ENCODE measurements at regions not wholly inside any gene's neighbourhood (a gene's known extent, or its start where the extent isn't known, plus 50 kb on each side); places are given as distances from the start of the nearest gene placed in this dataset.

DNA sequence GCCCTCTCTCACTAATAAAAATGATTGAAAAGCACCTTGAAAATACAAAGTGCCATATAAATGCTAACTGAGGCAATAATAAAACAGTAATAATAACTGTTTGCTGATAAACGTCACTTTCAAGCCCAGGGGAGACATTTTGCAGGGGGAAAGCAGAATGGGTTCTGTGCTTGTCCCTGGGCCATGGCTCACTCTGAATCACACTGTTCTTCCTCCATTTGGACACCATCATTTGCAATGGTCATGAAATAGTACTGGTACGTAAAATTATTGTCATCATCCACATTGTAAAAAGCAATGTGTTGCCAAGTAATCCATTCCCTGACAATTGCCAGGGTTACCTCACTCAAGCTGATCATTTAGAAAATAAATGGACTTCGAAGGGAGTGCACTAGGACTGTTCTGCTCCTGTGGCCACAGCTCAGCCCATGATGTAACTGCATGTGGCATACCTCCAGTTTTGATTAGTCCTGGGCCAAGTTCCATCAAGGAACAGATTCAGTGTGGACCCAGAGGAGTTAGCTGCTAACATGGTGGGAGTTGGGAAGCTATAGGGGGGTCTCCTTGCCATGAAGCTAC is 508.8 kb upstream of the CELF4 start:
- no peak for DNase-seq (ENCODE audit: low read depth, low spot score)

DNA sequence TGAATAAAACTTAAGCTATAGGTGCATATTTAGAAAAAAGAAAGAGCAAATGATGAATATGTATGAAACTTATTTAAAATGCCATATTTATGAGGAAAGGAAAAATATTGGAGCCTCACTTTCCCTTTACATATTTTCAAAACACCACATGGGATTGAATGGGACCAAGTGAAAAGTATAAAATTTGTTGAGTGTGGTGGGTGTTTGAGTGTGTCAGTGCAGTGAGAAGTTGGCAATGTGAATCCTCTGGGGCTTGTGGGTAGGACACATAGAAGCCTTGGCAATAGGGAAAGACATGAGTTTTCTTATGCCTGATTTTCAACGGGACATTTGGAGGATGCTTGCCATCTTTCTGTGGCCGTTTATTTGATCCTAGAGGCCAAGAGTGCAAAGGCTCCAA is 502.2 kb upstream of the CELF4 start:
- DNase-seq (ENCODE audit: low read depth, low spot score), result no peak

DNA sequence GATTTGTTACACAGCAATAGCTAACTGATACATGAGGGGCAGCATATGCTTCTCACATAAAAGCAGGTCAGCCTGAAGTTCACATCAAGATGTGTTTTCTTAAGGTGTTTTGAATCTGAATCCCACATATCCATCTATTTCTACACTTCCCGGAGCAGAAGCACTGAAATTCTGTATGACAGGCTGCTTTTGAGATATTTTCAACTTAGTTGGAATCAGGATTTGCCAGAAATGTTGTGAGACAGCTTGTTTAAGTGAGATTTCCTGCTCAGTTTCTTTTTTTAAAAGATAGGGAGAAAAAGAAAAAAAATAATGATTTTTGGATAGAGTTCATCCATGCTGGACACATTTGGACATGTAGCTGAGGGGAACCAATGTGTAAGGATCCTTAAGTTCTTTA is 501.5 kb upstream of the CELF4 start:
- DNase-seq (ENCODE audit: low read depth, low spot score), result no peak

DNA sequence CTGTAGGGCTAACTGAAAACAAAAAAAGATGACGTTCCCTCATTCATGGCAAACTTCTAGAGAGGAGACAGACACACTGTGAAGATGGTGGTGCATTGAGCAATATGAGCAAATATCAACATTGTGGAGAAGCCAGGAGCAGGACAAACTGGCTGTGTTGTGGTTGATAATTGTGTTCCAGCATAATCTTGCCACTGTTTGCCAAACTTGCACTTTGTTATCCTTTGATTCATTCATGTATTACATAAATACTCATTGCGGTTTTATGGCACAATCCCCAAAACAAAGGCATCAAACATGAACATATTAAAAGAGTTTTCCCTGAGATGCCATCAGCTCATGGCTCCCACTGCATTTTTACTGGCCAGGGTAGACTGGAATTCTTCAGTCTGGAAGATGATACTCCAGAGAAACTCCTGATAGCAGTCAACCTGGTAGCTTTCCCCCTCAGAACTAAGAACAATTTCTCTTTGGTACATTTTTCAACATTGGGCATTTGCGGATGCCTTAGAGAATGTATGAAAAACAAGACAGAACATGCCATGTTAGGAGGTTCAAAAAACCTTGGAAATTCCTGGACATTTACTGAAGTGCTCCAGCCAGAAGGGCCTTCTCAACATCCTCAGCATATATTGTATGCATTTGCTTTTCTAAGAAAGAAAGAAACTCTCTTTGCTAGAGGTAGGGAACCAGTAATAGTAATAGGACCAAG is 487.4 kb upstream of the CELF4 start:
- DNase-seq (ENCODE audit: low read depth, low spot score), result no peak

DNA sequence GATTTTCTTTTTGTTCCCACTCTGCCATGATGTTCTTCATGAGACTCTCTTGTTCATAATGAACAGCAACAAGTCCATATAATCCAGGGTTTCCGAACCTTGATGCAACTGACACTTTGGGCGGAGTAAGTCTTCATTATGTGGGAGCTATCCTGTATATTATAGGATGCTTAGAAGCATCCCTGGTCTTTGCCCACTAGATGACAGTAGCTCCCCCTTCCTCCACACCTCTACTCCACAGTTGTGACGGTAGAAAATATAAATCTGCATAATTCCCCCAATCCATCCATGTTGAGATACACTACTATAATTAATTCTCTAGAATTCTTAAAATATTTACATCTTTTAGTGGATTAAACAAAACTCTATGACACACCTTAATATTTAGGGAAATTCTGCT is 482.2 kb upstream of the CELF4 start:
- DNase-seq (ENCODE audit: low read depth, low spot score), result no peak

DNA sequence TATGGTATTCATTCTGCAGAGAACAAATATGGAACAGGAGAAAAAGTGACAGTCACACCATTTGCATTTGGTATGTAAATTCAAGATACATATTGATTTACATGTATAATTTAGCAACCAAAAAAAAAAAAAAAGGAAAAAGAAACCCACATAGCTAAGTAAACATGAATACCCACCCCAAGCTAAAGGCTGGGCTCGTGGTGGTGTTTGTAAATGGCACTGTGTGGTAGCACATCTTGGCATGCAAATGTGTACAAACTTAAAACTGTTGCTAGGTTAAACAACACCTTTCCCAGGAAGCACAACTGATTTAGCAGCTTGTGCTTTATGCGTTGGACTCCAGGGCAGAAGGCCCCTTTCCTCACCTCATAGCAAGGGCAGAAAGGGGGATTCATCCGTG is 481.1 kb upstream of the CELF4 start:
- DNase-seq (ENCODE audit: low read depth, low spot score), result no peak

DNA sequence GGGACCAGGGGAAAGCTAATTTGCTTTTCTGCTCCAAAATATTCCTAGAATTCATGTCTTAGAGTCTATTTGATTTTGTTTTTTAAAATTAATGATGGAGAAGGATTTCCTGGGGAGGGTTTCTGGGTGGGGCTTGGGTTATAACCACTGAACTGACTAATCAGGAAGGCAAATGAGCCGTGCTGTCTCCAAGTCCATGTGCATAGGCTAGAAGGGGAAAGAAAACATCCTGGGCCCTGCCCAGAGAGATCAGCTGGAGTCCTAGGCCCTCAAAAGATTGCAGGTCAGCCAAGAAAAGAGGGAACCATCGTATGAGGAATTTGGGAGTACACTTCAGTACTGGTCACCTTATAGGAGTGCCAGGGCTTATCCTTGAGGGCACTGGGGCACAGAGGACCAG is 480.2 kb upstream of the CELF4 start:
- DNase-seq (ENCODE audit: low read depth, low spot score), result no peak

DNA sequence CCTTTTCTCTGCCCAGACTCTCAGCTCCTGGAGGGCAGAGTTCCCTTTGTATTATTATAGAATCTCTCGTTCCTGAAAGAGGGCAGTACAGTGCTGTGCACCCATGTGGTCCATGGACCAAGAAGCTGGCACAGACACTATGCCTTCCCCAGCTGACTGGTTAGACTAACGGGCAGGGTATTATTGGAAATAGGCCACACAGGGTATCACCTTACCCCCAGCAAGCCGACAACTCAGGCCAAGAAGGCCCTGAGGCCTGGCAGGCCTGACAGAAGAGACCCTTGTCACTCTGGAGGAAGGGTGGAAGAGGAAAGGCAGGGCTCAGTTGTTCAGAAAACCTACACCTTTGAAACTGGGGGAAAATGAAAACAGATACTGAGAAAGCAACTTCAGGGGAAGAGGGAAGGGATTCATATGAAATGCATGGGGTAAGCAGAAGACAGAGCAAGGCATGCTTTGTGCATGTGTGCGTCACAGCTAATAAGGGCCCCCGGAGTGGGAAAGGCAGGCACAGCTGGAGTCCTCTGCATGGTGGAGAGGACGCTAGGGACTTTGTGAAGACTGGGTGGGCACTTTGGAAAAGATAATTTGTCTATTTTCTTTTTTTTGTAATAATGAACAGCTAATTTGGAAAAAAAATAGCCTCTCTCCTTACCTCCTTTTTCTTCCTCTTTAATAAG is 476.8 kb upstream of the CELF4 start:
- no peak for DNase-seq (ENCODE audit: low read depth, low spot score)

DNA sequence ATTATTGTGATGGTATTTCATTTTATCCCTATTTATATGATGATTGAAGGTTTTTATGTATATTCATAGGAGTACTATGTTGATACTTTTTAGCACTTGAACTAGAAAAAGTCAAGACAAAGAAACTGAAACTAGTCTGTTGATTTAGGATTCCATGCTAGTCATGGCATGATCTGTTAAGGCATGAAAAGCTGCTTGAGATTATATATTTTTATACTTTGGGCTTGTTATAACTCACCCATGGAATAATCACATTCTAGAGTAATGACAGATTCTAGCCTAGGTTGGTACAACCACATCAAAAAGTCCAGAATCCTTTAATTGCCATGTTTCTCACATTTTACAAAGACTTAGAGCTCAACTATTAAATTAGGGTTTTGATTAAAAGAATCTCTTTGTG is 472.6 kb upstream of the CELF4 start:
- no peak for DNase-seq (ENCODE audit: low read depth, low spot score)

DNA sequence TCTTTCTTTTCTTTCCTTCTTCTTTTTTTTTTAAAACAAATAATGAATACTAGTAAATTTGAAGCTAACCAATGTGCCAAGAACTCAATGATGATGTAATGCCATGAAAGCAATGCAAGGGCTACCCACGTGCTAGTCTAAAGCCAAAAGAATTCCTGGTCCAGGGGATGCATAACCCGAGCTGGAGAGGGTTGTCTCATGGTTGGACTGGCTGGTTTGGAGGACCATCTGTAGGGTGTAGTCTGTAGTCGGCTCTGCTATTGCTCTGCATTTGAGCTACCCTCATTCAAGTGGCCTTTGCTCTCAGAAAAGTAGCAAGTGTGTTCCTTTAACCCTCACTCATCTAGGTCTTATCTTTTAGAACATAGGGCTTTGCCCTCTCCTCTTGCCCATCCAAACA is 469.6 kb upstream of the CELF4 start:
- no peak for DNase-seq (ENCODE audit: low read depth, low spot score)

DNA sequence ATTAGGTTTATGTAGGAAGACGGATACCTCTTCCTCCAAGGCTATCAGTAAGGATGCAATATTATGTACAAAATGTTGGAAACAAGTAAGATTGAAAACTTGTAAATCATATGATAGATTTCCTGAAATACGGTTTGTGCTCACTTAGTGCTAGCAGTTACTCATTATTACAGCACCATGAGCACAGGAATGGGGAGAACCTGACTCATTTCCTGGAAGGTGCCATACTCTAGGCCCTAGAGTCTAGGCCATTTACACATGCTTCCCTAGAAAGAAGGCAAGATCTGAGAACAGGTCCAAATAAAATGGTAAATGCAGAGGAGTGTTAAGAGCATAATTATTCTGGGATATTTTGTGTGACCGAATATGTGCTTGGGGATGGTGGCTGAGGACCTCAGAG is 467.7 kb upstream of the CELF4 start:
- no peak for DNase-seq (ENCODE audit: low read depth, low spot score)

DNA sequence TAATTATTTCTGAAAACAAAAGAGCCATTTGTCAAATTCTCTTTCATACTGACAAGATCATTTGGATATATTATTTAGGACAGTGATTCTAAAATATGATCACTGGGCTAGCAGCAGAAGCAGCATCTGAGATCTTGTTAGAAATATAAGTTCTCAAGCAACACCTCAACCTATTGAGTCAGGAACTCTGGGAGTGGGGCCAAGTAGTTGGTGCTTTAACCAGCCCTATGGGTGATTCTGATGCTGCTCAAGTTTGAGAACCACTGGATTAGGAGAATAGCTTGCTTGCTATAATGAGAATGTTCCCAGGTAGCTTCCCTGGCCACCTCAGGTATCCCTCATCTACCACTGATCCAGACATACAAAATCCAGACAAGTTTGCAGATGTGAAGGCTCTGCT is 466.9 kb upstream of the CELF4 start:
- DNase-seq (ENCODE audit: low read depth, low spot score), result no peak

DNA sequence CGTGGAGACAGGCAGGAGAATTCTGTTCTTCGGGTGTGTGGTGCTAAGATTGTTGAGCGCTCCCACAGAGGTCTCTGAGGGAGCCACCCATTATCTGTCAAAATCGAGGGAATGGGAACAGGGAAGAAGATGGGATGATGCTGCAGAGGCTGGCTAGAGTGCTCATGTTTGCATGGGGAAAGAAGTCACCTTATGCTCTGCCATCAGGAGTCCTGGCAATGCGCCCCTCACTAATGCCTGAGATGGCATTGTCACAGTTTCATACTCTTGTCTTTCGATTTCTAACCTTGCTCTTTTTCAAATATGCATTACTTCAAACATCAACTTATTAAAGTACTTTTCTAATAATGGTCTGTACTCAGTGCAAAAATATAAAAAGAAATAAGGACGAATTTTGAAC is 463.3 kb upstream of the CELF4 start:
- no peak for DNase-seq (ENCODE audit: low read depth, low spot score)

DNA sequence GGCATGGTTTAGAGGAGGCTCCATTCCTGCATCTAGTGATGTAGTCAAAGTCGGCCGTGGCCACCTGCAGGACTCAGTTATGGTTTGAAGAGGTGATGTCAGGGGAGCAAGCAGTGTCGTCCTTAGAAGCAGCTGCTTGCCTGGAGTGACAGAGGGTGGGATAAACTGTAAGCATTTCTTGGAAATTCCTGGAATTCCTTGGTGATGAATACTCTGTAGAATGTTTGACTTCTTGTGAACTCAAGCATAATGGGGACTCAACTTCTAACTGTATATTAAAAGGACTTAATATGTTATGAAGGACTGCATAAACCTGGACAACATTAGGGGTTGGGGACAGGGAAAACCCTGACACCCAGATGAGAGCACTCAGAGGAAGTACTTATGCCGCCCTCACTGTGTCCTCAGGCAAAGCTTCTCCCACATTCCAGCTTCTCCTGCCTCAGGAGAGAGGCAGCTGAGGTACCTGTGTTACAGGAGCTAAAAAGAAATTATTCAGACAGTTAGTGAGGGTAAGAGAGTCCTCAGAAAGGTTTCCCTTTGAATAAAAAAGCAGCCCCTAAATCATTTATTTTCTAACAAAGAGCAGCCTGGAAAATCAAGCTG is 459.9 kb upstream of the CELF4 start:
- DNase-seq (ENCODE audit: low read depth, low spot score), result no peak

DNA sequence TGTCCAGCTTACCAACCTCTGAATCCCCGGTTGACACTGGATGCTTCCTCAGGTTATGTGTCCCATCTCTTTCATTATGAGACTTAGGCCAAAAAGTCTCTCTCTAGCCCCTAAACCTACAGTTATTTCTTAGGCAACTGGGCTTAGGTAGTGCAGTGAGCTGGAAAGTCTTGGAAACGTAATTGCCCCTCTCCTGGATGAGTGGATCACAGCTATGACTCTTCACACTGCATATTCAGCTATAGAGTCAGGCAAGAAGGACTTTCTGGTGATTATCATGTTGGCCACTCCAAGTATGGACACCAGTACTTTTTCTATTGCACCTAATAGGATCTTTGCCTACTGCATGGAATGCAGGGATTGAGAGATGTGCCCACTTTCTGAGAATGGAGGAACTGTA is 458.3 kb upstream of the CELF4 start:
- no peak for DNase-seq (ENCODE audit: low read depth, low spot score)

DNA sequence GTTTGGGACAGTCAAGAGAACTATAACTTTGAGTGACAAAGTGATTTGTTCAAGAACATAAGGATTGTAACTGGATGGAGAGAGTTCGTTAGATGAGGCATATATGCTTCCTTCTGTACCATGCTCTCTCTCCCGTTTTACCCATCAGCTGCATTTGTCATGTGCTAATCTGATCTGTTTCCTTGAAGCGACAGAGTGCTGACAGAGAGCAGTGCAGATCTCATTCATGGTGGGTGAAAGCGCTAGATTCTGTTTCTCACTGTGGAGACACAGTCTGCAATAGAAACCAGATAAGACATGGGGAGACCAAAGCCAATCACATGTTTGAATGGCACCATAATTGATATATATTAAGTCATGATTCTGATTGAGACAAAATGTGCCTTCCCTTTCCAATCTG is 456.6 kb upstream of the CELF4 start:
- DNase-seq (ENCODE audit: low read depth, low spot score), result no peak

DNA sequence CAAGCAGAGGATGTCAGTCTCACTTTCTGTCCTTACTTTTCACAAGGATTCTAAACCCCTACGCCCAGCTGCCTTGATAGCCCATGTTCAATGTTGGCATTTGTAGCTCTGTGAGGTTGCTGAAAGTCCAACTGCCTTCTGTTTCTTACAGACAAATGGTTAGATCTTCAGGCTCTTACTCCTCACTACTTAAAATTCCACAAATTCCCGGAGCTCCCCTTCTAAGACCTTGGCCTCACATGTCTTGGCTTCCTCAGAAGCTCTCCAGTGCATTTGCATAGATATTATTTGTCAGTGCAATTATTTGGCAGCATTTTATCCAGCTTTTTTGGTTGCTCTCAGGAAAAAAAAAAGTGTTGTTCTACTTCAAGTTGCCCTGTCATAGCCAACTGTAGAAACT is 453.7 kb upstream of the CELF4 start:
- no peak for DNase-seq (ENCODE audit: low read depth, low spot score)

DNA sequence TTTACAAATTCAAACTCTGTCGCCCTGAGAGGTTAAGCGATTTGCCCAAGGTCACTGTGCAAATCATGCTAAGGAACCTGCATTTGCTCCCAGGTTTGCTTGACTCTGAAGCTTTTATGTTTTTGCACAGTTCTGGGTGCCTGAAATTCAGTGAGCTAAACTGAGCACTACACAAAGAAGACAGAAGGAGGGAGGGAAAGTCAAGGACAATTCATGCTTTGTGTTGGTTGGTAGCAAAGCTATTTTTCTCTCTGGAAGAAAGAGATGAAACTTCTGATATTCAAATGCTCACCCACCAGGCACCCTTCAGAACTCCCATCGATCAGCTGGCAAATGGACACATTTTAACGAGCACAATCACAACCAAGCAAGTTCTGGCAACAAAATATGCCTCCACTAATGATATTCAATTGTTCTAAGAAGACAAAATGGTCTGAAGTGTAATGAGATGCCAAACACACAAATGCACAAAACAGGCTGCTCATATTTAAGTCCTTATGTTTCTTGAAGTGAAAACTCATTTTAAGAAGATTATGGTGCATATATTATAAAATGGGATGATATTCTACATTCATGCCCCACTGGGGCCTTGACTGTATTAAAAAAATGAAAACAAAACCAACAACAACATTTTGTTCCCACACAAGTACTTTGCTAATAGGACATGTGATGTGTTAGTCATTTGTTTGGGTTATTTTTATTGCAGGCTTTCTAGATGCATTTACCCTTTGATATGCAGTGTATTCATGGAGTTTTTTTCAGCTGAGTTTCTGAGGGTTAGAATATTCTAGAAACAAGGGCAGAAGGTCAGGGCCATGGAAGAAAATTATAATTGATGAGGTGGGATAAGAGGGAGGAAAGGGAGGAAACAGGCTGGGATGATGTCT is 445.6 kb upstream of the CELF4 start:
- no peak for DNase-seq (ENCODE audit: low read depth, low spot score)

DNA sequence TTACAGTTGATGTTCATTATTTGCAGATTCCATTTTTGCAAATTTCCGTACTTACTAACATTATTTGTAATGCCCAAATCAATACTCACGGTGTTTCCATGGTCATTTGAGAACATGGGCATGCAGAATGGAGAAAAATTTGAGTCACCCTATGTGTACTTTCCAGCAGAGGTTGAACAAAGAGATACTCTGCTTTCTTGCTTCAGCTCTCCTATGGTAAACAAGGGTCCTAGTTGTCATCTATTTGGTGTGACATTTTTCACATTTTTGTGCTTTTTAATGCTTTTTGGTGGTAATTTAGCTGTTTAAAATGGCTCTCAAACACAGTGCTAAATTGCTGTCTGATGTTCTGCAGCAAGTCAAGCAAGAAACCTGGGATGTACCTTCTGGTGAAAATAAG is 444.4 kb upstream of the CELF4 start:
- no peak for DNase-seq (ENCODE audit: low read depth, low spot score)

DNA sequence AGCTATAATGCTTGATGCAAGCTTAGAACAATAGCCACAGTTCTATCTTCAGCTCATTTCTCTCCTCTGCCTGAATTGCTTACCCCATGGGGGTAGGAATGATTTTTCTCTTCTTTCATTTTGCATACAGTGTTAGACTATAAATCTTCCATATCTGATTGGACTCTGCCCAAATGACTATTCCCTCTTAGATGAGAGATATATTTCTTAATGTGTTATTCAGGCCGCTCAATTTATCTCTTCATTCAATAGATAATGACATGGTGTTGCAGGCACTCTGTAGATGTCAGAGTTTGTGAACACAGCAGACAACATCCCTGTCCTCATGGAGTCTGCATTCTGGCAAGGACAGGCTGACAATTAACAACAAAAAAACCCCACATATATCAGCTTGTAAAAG is 443.7 kb upstream of the CELF4 start:
- DNase-seq (ENCODE audit: low read depth, low spot score), result no peak

DNA sequence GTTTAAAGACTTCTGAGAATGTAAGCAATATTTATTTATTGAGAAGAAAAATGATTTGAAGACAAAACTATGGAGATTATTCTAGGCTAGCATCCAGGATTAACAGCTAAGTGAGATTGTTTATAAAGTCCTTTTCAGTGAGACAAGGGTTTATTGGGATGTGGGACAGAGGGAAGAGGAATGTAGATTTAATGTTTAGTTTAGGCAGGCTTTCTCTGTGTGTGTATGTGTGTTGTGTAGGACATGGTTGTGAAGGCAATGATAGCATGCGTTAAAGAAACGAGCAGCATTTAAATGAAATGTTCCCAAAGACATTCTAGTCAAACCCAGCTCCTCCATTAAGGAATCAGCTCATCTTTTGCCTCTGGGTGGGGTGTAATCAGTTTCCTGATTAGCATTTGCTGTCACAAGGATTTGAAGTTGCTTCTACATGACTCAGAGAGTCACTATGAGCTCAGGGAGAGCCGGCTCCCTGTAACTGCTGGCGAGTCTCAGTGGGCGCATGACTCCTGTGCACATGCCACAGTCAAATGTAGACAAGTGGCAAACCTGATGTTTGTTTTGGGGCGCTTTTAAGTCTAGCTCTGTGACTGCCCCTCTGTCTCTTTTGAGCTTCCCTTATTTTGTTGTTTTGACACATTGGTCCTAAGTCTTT is 442.2 kb upstream of the CELF4 start:
- DNase-seq (ENCODE audit: low read depth, low spot score), result no peak
